ENCODE measurements at regions not wholly inside any gene's neighbourhood (a gene's known extent, or its start where the extent isn't known, plus 50 kb on each side); places are given as distances from the start of the nearest gene placed in this dataset.
"Not testable (repeated sequence)": the region's sequence is repeated elsewhere in the genome, so short reads cannot be mapped to it uniquely, and the experiment has no call there.

DNA sequence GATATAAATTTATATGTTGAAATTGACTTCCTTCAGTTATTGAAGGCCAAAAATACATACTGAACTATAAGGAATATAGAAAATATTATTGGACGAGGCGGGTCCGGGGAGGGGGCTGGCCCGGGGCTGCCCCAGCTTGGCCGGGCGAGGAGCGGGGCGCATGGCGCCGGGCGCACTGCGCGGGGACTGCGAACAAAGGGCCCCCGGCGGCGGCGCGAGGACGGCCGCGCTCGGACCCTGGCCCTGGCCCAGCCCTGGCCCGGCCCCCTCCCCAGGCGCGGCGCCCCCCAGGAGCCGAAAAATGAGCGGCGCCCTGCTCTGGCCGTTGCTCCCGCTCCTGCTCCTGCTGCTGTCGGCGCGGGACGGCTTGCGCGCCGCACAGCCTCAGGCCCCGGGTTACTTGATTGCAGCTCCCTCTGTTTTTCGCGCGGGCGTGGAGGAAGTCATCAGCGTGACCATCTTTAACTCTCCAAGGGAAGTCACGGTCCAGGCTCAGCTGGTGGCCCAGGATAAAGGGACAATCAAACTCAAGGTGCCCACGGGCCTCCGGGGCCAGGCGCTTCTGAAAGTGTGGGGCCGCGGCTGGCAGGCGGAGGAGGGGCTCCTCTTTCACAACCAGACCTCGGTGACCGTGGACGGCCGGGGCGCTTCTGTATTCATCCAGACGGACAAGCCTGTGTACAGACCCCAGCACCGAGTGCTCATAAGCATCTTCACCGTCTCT lies 1247.6 kb upstream of the PHF14 start:
- not testable (repeated sequence) for DNase-seq

DNA sequence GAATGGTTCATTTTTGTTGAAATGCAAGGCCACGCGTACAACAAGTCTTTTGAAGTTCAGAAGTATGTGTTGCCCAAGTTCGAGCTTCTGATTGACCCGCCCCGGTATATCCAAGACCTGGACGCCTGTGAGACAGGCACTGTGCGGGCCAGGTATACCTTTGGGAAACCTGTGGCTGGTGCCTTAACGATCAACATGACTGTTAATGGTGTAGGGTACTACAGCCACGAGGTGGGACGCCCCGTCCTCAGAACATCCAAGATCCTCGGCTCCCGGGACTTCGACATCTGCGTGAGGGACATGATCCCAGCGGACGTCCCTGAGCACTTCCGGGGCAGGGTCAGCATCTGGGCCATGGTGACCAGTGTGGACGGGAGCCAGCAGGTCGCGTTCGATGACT lies 1246.9 kb upstream of the PHF14 start:
- DNase-seq = not testable (repeated sequence)

DNA sequence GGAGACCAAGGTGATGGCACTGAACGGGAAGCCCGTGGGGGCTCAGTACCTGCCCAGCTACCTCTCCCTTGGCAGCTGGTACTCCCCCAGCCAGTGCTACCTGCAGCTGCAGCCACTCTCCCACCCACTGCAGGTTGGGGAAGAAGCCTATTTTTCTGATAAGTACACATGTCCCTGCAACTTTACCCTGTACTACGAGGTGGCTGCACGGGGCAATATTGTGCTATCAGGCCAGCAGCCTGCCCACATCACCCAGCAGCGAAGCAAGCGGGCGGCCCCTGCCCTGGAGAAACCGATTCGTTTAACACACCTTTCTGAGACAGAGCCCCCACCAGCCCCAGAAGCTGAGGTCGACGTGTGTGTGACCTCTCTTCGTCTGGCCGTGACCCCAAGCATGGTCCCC lies 1246.2 kb upstream of the PHF14 start:
- DNase-seq = not testable (repeated sequence)

DNA sequence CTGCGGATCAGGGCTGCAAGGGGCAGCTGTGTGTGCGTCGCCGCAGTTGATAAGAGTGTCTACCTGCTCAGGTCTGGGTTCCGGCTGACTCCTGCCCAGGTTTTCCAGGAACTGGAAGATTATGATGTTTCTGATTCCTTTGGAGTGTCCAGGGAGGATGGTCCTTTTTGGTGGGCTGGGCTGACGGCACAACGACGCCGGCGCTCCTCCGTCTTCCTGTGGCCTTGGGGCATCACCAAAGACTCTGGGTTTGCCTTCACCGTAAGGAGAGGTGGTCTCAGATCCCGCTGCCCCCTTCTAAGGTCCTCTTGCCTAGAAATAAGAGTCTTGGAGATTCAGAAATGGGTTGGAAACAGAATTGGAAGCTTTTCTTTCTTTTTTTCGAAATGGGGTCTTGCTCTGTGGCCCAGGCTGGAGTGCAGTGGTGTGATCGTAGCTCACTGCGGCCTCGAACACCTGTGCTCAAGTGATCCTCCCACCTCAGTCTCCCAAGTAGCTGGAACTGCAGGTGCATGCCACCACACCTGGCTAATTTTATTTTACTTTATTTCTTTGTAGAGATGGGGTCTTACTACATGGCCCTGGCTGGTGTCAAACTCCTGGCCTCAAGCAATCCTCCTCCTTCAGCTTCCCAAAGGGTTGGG lies 1245.5 kb upstream of the PHF14 start:
- DNase-seq = not testable (repeated sequence)

DNA sequence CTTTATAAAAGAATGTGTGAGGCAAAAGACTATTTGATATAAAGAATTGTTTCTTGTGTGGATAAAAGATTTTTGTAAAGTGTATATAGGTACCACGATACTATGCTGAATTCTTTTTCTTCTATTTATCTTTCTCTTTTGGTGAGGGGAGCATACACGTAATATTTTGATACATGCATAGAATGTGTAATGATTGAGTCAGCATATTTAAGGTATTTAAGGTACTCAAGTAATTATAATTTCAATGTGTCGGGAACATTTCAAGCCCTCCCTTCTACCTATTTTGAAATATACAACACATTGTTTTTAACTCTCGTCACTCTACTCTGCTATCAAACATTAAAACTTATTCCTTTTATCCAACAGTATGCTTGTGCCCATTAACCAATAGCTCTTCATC lies 1221.6 kb upstream of the PHF14 start:
- DNase-seq = no peak

DNA sequence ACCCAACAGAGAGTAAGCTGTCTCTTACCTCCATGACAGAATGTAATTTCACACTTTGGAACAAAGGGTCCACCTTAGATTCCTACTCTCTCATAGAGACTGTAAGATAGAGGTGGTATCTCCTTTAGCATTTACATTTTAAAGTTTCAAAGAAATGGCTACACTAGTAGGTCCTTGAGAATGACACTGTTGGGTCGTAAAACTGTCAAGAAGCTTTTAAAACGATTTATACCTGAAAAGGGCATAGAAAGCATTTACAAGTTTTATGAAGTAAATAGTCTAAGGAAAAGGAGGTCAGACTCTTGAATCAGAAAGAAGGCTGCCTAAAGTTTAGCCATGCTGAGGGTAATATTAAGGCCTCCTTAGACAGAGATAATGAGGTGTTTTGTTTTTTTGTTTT lies 1212.4 kb upstream of the PHF14 start:
- DNase-seq = no peak

DNA sequence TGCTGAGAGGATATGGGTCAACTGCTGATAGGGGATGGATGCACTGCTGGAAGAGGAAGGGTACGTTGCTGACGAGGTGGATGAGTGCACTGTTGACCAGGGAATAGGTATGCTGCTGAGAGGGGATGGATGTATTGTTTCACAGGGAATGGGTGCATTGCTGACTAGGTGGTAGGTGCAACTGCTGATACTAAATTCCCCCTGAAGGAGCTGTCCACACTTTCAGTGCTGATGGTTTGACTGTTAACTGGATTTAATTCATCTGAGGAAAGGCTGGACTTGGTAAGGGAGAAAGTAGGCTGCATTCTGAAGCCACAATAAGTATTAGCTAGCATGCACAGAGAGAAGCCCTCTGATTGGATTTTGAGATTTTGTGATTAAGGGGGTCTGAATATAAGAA lies 1196.8 kb upstream of the PHF14 start:
- no peak for DNase-seq

DNA sequence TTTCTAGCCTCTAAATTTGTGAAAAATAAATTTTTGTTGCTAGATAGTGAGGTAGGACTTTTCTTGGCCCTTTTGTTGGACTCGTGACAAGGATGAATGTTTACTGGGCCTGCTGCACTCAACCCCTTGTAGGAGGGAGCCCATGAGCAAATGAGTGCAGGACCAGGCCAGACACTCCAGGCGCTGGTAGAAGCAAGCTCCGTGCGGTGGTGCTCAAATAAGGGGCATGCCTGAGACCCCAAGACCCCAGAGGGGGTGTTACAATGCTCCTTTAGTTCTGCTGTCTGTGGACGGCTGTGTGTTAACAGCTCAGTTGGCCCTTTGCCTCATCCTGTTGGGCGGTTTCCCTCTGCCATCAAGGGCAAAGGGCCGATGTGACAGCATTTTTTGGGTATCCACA lies 1195.3 kb upstream of the PHF14 start:
- DNase-seq = no peak

DNA sequence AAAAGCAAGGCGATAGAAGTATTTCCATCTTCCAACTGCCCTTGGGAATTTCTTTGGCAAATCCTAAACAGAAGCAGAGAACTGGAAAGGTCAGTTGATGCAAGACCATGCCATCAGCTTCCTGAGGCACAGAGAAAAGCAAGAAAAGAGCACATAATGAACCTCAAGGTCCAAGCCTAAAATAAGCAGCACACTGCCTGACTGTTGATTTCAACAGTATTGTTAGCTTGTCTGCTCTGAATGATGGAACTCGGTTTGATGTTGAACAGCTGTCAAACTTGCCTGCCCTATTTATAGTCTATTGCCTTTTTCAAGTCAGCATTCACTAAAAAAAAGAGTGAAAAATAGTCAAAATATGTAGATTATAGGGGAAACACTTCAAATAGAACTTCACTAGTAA lies 1192.0 kb upstream of the PHF14 start:
- no peak for DNase-seq

DNA sequence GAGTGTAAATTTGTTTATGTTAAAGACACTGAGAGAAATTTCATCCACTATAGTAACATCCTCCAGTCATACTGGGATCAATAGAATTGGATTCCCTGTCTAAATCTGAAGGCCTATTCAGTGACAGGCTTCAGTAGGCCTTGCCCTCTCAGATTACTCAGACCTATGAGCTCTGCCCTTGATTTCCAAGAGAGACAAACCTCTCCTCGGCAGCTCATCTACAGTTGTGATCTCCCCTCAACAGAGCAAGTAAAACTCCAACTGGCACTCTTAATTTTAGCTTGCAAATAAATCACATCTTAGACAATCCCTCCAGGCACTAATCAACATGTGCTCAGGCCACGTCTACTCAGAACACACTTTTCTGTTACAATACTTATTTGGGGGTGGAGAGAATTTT lies 1191.4 kb upstream of the PHF14 start:
- no peak for DNase-seq

DNA sequence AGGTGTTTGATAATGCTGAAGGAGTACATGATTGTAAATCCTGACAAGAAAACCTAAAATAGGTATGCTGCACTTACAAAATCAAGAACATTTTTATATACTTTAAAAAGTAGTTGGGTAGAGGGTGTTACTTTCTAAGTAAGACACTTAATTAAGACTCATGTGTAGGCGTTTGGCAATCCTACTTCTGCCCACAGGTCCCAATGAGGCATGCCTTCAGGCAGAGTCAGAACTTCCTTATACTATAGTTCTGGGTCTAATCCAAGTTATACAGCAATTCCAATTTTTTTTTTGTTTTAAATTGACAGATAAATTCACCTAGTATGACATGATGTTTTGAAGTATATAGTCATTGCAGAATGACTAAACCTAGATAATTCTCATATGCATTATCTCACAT lies 1188.5 kb upstream of the PHF14 start:
- no peak for DNase-seq

DNA sequence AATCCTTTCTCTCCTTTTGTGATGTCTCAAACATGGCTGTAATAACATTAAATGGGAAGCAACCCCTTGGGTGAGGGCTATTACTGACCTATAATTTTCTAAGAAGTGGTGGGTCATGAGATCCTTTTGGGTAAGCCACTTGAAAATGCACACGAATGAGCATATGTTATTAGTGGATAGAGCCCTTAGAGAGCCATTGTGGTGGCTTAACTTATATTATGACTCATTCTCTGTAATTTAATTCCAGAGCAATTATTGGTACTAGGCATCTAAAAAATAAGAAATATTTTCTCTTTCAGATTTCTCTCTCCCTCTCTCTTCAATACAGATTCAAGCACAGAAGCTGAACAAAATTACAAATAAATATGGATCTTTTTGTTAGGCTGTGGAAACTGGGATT lies 1177.4 kb upstream of the PHF14 start:
- no peak for DNase-seq

DNA sequence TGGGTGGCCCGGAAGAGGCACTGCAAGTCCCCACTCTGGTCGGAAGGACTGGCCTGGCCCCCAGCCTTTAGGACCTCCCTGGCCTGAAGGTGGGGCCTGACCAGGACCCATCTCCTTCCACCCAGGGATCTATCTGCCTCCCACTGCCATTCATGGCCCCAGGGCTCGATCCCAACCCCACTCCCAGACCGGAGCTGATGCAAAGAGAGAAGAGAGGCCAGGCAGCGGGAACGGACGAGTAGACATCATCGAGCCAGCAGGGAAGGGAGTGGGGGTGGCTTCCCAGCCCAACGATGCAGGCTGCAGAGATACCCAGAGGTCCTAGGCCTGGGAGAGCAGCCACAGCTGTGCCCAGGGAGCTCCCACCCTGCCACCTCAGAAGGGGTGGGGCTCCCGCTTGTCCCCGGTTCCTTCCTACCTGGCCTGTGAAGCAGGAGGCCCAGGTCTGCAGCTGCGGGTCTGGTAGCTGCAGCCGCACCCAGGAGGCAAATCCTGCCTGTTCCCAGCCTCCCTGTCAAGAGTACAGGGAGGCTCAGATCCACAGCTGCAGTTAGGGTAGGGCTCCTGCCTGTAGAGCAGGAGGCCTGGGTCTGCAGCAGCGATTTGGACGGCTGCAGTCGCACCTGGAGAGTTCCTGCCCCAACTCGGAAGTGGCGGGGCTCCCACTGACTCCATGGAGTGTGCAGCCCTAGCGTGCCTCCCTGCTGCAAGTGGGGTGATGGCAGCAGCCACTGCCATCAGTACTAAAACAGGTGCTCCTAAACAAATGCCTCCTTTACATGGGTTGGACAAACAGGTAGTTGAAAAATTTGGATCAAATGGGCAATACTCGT lies 1151.0 kb upstream of the PHF14 start:
- no peak for DNase-seq

DNA sequence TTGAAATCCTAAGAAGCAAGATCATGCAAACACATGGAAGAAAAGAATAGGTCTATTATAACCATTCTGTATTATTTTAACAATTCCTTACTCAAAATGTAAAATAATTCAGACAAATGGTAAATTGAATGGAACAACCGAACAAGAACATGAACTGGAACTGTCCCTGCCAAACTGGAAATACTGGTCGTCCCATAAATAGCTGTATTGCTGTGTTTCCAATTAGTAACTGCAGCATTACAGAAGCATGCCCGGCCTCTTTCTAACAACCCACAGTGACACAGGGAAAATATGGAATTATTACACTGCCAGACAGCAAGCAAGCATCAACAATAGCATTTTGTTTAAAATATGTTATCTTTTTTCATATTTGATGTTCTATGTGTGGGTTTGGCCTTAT lies 1138.5 kb upstream of the PHF14 start:
- no peak for DNase-seq

DNA sequence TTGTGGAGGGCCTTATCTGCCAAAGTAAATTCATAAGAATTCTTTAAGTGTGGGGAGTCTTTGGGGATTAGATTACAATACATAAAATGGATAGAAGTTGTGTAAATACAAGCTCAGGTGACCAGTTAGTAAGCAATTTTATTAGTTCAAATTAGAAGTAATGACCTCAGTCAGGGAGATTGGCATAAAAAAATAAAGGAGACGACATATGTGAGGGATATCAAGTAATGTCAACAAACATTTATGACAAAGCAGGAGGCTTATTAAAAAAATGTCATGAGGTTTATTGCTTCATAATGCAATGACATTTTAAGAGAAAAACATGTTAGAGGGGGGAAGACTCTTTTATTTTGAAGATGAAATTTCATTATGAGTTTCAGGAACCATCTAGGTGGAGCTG lies 1137.0 kb upstream of the PHF14 start:
- no peak for DNase-seq

DNA sequence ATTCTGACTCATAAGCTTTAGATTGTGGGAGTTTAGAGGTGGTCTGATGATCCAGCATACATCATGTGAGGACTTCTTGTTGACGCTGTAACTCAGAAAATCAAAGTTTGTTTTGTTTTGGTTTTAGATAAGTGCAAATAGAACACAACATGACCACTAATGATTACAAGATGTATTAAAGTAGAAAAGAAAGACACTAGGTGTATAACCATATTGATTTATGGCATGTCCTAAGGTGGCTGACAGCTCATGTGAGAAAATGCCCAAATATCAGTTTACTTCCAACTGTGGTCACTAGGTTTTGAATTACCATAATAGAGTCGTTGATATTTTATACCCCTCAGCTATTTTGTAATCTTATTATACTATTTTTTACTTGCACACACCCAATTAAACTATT lies 1131.4 kb upstream of the PHF14 start:
- DNase-seq = no peak

DNA sequence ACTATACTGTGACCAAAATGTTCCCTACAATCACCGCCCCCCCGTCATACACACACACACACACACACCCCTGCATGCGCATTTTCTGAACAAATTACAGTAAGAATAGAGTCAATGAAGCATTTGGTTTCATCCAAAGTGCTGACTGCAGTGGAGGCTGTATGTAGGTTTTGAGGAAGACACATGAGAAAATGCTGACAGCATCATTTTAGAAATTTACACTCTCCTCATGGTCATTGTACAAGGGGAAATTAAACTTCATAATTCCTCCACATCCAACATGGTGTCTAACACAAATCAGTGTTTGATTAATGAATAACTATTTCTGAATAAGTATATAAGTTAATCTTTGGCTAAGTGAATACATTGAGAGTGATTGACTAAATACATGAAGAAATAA lies 1126.8 kb upstream of the PHF14 start:
- DNase-seq = no peak

DNA sequence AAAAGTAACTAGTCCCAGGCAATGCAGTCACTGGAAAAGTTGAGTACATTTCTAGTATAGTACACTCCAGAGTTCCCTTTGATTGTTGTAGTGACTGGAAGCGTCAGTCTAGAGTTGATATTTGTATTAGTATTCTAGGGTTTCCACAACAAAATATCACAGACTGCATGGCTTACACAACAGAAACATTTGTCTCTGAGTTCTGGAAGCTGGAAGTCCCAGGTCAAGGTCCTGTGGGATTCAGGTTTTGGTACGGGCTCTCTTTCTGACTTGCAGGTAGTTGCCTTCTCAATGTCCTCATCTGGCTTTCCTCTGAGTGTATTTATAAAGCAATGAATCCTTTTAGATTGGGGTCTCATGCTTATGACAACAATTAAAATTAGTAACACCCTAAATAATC lies 1119.1 kb upstream of the PHF14 start:
- no peak for DNase-seq

DNA sequence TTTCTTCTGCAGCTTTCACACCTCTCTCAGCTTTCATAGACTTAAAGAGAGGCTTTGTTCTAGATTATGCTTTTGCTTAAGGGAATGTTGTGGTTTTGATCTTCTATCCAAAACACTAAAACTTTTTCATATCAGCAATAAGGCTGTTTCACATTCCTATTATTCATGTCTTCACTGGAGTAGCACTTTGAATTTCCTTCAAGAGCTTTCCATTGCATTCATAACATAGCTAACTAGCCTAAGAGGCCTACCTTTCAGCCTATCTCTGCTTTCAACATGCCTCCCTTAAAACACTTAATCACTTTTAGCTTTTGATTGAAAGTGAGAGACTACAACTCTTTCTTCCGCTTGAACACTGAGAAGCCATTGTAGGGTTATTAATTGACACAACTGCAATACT lies 1117.0 kb upstream of the PHF14 start:
- DNase-seq = no peak

DNA sequence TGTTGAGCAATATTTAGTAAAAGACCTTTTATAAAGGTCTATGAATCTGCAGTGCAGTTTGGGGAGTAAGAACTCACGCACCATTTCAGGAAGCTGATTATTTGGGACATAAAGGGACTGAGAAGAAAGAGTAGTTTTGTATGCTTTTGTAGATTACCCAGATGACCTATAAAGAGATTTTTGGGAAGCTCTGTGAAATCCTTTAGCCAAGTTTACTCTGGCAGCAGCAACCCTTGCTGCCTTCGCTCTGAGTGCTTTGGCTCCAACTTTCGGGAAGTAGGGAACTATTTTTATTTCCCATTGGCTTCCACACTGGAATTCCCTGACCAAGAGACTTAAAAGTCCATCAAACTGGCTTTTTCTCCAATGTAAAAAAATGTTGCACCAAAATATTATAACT lies 1110.1 kb upstream of the PHF14 start:
- no peak for DNase-seq

DNA sequence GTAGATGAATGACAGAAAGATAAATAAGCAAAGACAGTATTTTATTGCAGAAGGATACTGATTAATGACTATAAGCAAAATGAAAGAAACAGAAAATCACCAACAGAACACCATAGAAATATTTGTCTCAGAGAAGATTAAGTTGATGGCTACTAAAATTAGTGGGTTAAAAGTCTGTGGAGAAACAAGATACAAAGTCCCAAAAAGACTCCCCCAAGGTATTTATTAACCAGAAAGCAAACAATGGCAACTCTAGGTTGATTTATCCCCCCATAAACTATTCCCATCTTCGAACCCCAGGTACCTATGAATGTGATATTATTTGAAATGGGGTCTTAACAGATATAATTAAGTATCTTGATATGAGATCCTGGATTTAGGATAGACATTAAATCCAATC lies 1104.5 kb upstream of the PHF14 start:
- no peak for DNase-seq

DNA sequence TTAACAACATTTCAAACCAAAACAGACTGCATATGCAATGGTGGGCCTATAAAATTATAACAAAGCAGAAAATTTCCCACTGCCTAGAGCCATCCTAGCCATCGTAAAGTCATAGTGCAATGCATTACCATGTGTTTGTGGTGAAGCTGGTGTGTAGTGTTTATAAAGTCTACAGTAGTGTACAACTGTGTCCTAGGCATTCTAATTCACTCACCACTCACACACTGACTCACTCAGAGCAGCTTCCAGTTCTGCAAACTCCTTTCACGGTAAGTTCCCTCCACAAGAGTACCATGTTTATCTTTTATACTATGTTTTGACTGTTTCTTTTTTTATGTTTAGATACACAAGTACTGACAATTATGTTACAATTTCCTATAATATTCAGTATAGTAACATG lies 1104.1 kb upstream of the PHF14 start:
- no peak for DNase-seq

DNA sequence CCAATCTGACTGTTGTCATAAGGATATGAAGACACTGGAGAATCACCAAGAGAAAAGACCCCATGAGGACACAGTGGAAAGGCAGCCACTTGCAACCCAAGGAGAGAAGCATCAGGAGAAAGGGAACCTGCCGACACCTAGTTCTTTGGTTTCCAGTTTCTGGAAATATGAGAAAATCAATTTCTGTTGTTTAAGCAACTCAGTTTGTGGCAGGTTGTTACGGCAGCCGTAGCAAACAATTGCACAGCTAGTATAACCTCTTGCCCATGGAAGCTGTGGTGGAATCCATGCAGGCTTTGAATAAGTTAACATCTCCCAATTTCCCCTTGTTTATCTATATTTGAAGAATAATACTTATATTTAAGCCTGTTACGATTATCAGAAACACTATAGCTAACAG lies 1103.0 kb upstream of the PHF14 start:
- DNase-seq = no peak

DNA sequence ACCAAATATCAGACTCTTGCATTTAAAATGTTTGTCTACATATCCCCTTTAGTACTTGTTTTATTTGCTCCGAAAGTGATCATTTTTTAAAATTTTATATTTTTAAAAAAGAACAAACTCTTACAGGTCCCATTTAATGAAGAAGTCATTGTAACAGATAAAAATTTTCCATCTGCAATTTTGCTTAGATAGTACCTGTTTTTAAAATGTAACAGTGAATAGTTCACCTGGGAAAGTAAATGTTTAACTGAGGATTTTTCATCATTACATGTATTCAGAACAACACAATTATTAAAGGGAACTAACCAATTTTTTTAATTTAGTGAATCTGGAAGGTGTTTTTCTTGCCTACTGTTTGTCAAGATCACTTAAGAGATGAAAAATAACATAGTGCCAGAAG lies 1099.5 kb upstream of the PHF14 start:
- no peak for DNase-seq

Data from EL (cell line).